GM12865 (cell line): ENCODE measurements at regions not wholly inside any gene's neighbourhood (a gene's known extent, or its start where the extent isn't known, plus 50 kb on each side); places are given as distances from the start of the nearest gene placed in this dataset.
A peak's percentile ranks its signal among the peaks of the same experiment; 100 is the strongest.

Experiments
- DNase-seq: peaks from one replicate; pipeline ENCODE4 v3.0.0; 2010; ENCODE audit warnings: low read depth
- H3K4me3 ChIP-seq: 2 replicates; pipeline ENCODE4 v1.5.1; 2011; ENCODE audit warnings: mild to moderate bottlenecking, low read depth, low read length, control low read depth
- CTCF ChIP-seq: IDR thresholded peaks from 2 replicates; pipeline ENCODE4 v1.5.1; 2011; ENCODE audit warnings: low read length, control low read depth, low read depth, inconsistent platforms; ENCODE audit not compliant: insufficient read depth; ENCODE audit errors: missing control alignments

- DNase-seq, result peak; percentile 2
- TF ChIP-seq CTCF, result peak; percentile 23
- no peak overlapping the region for H3K4me3 ChIP-seq
Observed at GRCh38 chr1:68819190-68819829, 322.4 kb upstream of the DEPDC1 start.

GRCh38 chr1:68820151-68820550, 323.3 kb upstream of the DEPDC1 start:
- no peak for TF ChIP-seq CTCF
- DNase-seq, result no peak
- H3K4me3 ChIP-seq, result no peak overlapping the region

GRCh38 chr1:68826836-68827235, 330.0 kb upstream of the DEPDC1 start:
- no peak for TF ChIP-seq CTCF
- DNase-seq, result no peak
- no peak overlapping the region for H3K4me3 ChIP-seq

GRCh38 chr1:68827261-68827660, 330.4 kb upstream of the DEPDC1 start:
- TF ChIP-seq CTCF, result no peak
- DNase-seq, result no peak
- no peak overlapping the region for H3K4me3 ChIP-seq

- TF ChIP-seq CTCF, result no peak
- DNase-seq, result no peak
- H3K4me3 ChIP-seq, result no peak overlapping the region
Observed at GRCh38 chr1:68828013-68828412, 331.1 kb upstream of the DEPDC1 start.

- no peak overlapping the region for H3K4me3 ChIP-seq
- DNase-seq, result no peak
- no peak for TF ChIP-seq CTCF
Observed at GRCh38 chr1:68831281-68831680, 334.4 kb upstream of the DEPDC1 start.

- no peak for DNase-seq
- TF ChIP-seq CTCF, result no peak
Observed at GRCh38 chr1:68848017-68848416, 351.1 kb upstream of the DEPDC1 start.

More at GRCh38 chr1:68848017-68848416, 351.1 kb upstream of the DEPDC1 start:
- H3K4me3 ChIP-seq, result no peak overlapping the region
